ENCODE measurements at regions not wholly inside any gene's neighbourhood (a gene's known extent, or its start where the extent isn't known, plus 50 kb on each side); places are given as distances from the start of the nearest gene placed in this dataset.

- no peak for ATAC-seq
- Histone ChIP-seq H3K4me1 (ENCODE audit: insufficient read depth, low read length) (no peaks in the 10 kb centered on the region), H2AFZ (ENCODE audit: low read length) (no peak overlapping the region), H3K9ac (ENCODE audit: insufficient read depth, low read depth, low read length) (no peak overlapping the region), H3K79me2 (ENCODE audit: insufficient read depth, low read length) (no peaks in the 10 kb centered on the region), H3K4me3 (replicated peaks in 1 of 3; ENCODE audit: insufficient read depth in 1 of 3, low read depth in 2 of 3, low read length in 3 of 3) (no peak overlapping the region), H4K20me1 (ENCODE audit: insufficient read depth, low read length) (no peaks in the 10 kb centered on the region), H3K36me3 (replicated peaks in 1 of 2; ENCODE audit: control insufficient read depth in 1 of 2, insufficient read depth in 2 of 2, low read length in 2 of 2) (no peaks in the 10 kb centered on the region), H3K9me3 (ENCODE audit: low read length) (no peaks in the 10 kb centered on the region), H3K27ac (ENCODE audit: extremely low read length, insufficient read depth, low read length) (no peak overlapping the region), H3K4me2 (ENCODE audit: low read depth, low read length) (no peak overlapping the region), H3K27me3 (ENCODE audit: control insufficient read depth in 1 of 2, insufficient read depth in 2 of 2, low read length in 2 of 2) (peaks cover 1 to 20% of the 10 kb centered on the region in 2 experiments; a peak in 4 of 5 replicates)
- 0% methylated on average over 3 of the region's 3 CpGs for WGBS (ENCODE audit: low lambda C conversion rate)
- no peak for DNase-seq (ENCODE audit: low spot score)
- in situ Hi-C loops (cut with HindIII; ENCODE audit: extremely low pct_ligation_motif_present, low pct_unique_long_range_greater_than_20kb) (no loop called here), intact Hi-C loops (cut with micrococcal nuclease; ENCODE audit: unreplicated experiment) (no loop called here)
- ChIA-PET CTCF (ENCODE audit: low intra/inter-chr PET ratio, low total read pairs) (no interaction called here), POLR2A (no interaction called here)
- BruUV-seq (replicated peaks), result no TSS peak
- FAIRE-seq, result no peak
- TF ChIP-seq DRAP1 (CRISPR knock-in tag; IDR thresholded peaks at IDR 0.05), result no peak
- TF ChIP-seq JUNB (CRISPR knock-in tag; IDR thresholded peaks at IDR 0.05; ENCODE audit: borderline replicate concordance), result no peak
- TF ChIP-seq ISX (CRISPR knock-in tag; conservative IDR thresholded peaks at IDR 0.05), result no peak
- TF ChIP-seq PAF1 (CRISPR knock-in tag; IDR thresholded peaks at IDR 0.05), result no peak
- TF ChIP-seq, protein P1, sequence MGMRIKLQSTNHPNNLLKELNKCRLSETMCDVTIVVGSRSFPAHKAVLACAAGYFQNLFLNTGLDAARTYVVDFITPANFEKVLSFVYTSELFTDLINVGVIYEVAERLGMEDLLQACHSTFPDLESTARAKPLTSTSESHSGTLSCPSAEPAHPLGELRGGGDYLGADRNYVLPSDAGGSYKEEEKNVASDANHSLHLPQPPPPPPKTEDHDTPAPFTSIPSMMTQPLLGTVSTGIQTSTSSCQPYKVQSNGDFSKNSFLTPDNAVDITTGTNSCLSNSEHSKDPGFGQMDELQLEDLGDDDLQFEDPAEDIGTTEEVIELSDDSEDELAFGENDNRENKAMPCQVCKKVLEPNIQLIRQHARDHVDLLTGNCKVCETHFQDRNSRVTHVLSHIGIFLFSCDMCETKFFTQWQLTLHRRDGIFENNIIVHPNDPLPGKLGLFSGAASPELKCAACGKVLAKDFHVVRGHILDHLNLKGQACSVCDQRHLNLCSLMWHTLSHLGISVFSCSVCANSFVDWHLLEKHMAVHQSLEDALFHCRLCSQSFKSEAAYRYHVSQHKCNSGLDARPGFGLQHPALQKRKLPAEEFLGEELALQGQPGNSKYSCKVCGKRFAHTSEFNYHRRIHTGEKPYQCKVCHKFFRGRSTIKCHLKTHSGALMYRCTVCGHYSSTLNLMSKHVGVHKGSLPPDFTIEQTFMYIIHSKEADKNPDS (CRISPR knock-in tag; IDR thresholded peaks at IDR 0.05), result no peak
- TF ChIP-seq, protein P2, sequence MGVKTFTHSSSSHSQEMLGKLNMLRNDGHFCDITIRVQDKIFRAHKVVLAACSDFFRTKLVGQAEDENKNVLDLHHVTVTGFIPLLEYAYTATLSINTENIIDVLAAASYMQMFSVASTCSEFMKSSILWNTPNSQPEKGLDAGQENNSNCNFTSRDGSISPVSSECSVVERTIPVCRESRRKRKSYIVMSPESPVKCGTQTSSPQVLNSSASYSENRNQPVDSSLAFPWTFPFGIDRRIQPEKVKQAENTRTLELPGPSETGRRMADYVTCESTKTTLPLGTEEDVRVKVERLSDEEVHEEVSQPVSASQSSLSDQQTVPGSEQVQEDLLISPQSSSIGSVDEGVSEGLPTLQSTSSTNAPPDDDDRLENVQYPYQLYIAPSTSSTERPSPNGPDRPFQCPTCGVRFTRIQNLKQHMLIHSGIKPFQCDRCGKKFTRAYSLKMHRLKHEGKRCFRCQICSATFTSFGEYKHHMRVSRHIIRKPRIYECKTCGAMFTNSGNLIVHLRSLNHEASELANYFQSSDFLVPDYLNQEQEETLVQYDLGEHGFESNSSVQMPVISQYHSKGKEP (CRISPR knock-in tag; IDR thresholded peaks at IDR 0.05), result no peak
Measured at GRCh38 chr15:92339361-92339760, 54.3 kb upstream of the ST8SIA2 start.

All from HepG2 (cell line).